HUES6 (cell line): ENCODE measurements at regions not wholly inside any gene's neighbourhood (a gene's known extent, or its start where the extent isn't known, plus 50 kb on each side); places are given as distances from the start of the nearest gene placed in this dataset.
A peak's percentile ranks its signal among the peaks of the same experiment; 100 is the strongest.

Experiments used
- H3K27ac ChIP-seq: 2 replicates; pipeline ENCODE4 v1.7.0; 2013; ENCODE audit warnings: low read depth, mild to moderate bottlenecking, low read length, inconsistent platforms
- H3K27me3 ChIP-seq: 2 replicates; pipeline ENCODE4 v1.6.1; 2013; ENCODE audit warnings: low read length; ENCODE audit not compliant: control insufficient read depth, insufficient read depth
- H3K36me3 ChIP-seq: 2 replicates; pipeline ENCODE4 v1.6.1; 2013; ENCODE audit warnings: low read length; ENCODE audit not compliant: control insufficient read depth, insufficient read depth
- H3K4me1 ChIP-seq: 2 replicates; pipeline ENCODE4 v1.6.1; 2013; ENCODE audit warnings: low read length; ENCODE audit not compliant: control insufficient read depth, insufficient read depth
- H3K4me3 ChIP-seq: 2 replicates; pipeline ENCODE4 v1.5.1; 2013; ENCODE audit warnings: low read depth, low read length
- H3K9ac ChIP-seq: one replicate; pipeline ENCODE4 v1.6.1; 2013; ENCODE audit warnings: mild to moderate bottlenecking, low read length
- H3K9me3 ChIP-seq: 2 replicates; pipeline ENCODE4 v1.6.1; 2013; ENCODE audit warnings: low read depth, low read length; ENCODE audit not compliant: control insufficient read depth, insufficient read depth

- Histone ChIP-seq H3K27me3 (no peaks in the 10 kb centered on the region), H3K27ac (no peak overlapping the region)
These were observed 470.3 kb upstream of the HNRNPA3 start for GRCh38 chr2:176742271-176742670.

GRCh38 chr2:176743671-176744070 is 468.9 kb upstream of the HNRNPA3 start:
- no peaks in the 10 kb centered on the region for H3K27me3 ChIP-seq
- H3K36me3 ChIP-seq, result no peaks in the 10 kb centered on the region
- H3K9ac ChIP-seq, result no peak overlapping the region
- H3K9me3 ChIP-seq, result no peaks in the 10 kb centered on the region
- no peak overlapping the region for H3K4me3 ChIP-seq
- no peak overlapping the region for H3K27ac ChIP-seq
- peaks cover 36% of the 10 kb centered on the region for H3K4me1 ChIP-seq

More at GRCh38 chr2:176742271-176742670, 470.3 kb upstream of the HNRNPA3 start:
- H3K36me3 ChIP-seq, result no peaks in the 10 kb centered on the region
- no peaks in the 10 kb centered on the region for H3K9me3 ChIP-seq
- no peak overlapping the region for H3K4me3 ChIP-seq
- H3K4me1 ChIP-seq, result peaks cover 34% of the 10 kb centered on the region
- H3K9ac ChIP-seq, result no peak overlapping the region

DNA sequence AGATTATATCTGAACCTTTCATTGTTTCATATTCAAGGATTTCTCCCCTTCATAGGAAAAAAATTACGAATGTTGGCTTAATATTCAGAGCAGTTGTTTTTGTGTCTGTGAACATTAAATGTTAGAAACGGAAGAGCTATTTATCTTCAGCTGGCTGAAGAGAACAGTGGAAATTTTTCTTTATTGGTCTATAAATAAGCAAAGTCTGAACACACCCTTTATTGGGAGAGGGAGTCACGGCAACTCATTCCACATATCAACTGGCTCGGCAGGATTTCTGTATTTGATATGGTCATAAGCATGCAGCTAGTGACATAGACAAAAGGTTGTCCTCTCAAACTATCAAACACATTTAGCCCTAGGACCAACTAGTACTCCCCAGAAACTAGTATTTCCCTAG is 468.4 kb upstream of the HNRNPA3 start:
- no peak overlapping the region for H3K4me3 ChIP-seq
- peaks cover 36% of the 10 kb centered on the region for H3K4me1 ChIP-seq
- no peak overlapping the region for H3K27ac ChIP-seq
- no peaks in the 10 kb centered on the region for H3K36me3 ChIP-seq
- no peaks in the 10 kb centered on the region for H3K9me3 ChIP-seq
- no peak overlapping the region for H3K9ac ChIP-seq
- no peaks in the 10 kb centered on the region for H3K27me3 ChIP-seq

DNA sequence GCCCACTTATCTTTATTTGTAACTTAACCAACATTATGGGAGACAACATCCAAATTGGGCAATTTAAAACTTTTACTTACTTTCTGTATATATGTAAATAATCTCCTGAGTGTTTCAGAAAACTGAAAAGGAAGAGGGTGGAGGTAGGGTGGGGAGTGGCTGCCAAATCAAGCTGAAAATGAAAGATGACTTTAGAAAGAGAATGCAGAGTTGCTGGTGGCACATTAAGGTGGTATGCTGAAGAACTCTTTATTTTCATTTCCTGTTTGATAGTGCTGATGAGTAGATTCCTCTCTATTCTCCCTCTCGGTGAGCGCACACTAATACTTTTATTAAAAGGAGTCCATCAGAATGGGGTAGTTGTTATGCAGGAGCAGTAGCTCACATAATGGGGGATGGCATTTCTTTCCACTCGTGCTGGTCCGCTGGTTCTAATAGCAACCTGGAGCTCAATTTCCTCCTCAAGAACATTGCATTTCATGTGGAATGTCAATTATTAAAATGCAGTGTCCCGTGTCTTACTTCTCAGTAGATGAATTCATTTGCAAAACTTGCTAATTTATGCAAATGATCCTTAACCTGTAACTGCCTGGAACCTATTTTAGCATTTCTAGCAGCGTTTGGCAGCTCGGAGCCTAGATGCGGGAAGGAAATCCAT is 466.9 kb upstream of the HNRNPA3 start:
- peaks cover 36% of the 10 kb centered on the region for H3K4me1 ChIP-seq
- H3K4me3 ChIP-seq, result peak overlapping the region; percentile 20
- H3K36me3 ChIP-seq, result no peaks in the 10 kb centered on the region
- no peaks in the 10 kb centered on the region for H3K27me3 ChIP-seq
- no peak overlapping the region for H3K9ac ChIP-seq
- H3K27ac ChIP-seq, result no peak overlapping the region
- no peaks in the 10 kb centered on the region for H3K9me3 ChIP-seq

GRCh38 chr2:176746411-176746810 is 466.2 kb upstream of the HNRNPA3 start:
- Histone ChIP-seq H3K27me3 (no peaks in the 10 kb centered on the region), H3K4me1 (peaks cover 38% of the 10 kb centered on the region), H3K9ac (no peak overlapping the region), H3K9me3 (no peaks in the 10 kb centered on the region), H3K36me3 (no peaks in the 10 kb centered on the region), H3K27ac (no peak overlapping the region), H3K4me3 (no peak overlapping the region)

- Histone ChIP-seq H3K9me3 (no peaks in the 10 kb centered on the region), H3K4me1 (peaks cover 48% of the 10 kb centered on the region), H3K27ac (no peak overlapping the region), H3K27me3 (no peaks in the 10 kb centered on the region), H3K36me3 (no peaks in the 10 kb centered on the region), H3K9ac (no peak overlapping the region), H3K4me3 (no peak overlapping the region)
These were observed 465.1 kb upstream of the HNRNPA3 start for GRCh38 chr2:176747506-176747905.

- no peaks in the 10 kb centered on the region for H3K9me3 ChIP-seq
- no peak overlapping the region for H3K9ac ChIP-seq
- H3K27me3 ChIP-seq, result no peaks in the 10 kb centered on the region
- no peaks in the 10 kb centered on the region for H3K36me3 ChIP-seq
- peaks cover 52% of the 10 kb centered on the region for H3K4me1 ChIP-seq
- no peak overlapping the region for H3K27ac ChIP-seq
- no peak overlapping the region for H3K4me3 ChIP-seq
These were observed 464.7 kb upstream of the HNRNPA3 start for GRCh38 chr2:176747928-176748327.

DNA sequence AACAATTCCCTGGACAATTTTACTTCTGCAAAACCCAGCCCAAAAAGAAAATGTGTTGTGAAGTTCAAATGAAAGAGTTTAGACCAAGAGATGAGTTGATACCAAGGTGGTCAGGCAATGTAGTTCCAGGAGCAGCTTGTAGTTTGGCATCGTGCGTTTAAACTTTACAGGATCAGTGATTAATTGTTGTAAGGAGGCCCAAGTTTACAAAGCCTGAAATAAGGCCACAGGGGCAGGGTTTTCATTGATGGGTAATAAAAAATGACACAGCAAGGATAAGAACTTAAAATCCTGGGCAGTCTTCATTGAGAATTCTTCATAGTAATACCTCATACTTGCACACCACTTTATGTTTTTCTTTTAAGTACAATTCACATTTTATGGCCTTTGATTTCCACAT is 463.9 kb upstream of the HNRNPA3 start:
- Histone ChIP-seq H3K27me3 (no peaks in the 10 kb centered on the region), H3K36me3 (no peaks in the 10 kb centered on the region), H3K4me3 (no peak overlapping the region), H3K9ac (no peak overlapping the region), H3K4me1 (peaks cover 52% of the 10 kb centered on the region), H3K27ac (no peak overlapping the region), H3K9me3 (no peaks in the 10 kb centered on the region)

DNA sequence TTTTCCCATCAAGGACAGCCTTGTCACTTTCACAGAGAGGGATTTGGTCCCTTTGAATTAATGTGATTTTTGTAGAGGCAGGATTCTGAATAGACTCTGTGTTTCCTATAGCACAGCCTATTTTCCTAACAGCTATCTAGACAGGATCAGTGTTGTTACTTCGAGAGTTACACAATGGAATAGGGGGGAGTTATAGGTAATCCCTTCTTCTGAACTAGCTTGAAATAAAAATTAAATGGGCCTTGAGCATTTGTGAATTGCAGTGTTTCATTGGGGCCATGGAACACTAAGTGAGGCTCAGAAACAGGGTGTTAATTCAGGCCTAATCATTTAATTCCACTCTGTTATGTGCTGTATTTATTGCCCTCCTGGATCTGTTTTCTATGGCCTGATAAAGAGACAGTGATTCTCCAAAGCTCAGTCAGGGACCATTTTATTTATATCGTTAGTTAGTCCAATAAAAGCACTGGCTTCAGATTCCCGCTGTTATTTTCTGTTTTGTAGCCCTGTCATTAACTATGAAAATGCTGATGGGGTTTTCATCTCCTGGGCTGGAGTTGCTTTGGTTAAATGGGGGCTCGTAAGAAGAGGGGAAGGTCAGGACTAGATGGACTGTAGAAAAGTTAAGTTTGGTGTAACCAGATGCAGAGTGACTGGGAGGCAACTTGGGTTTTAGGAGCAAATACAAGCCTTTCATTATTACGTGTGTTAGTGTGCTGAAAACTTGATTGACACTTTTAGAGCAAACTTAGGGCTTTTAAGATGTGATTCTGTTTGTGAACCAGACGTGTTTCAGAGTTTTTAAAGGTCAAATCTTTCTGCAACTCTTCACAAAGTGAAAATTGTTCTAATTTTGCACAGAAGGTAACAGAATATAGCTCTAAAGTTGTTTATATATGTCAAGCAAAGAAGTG is 461.0 kb upstream of the HNRNPA3 start:
- Histone ChIP-seq H3K9me3 (no peaks in the 10 kb centered on the region), H3K27me3 (no peaks in the 10 kb centered on the region), H3K4me1 (peaks cover 25% of the 10 kb centered on the region), H3K27ac (no peak overlapping the region), H3K9ac (no peak overlapping the region), H3K4me3 (no peak overlapping the region), H3K36me3 (no peaks in the 10 kb centered on the region)

- H3K9me3 ChIP-seq, result no peaks in the 10 kb centered on the region
- H3K4me1 ChIP-seq, result peaks cover 18% of the 10 kb centered on the region
- no peak overlapping the region for H3K4me3 ChIP-seq
- no peaks in the 10 kb centered on the region for H3K27me3 ChIP-seq
- H3K9ac ChIP-seq, result no peak overlapping the region
- no peaks in the 10 kb centered on the region for H3K36me3 ChIP-seq
- no peak overlapping the region for H3K27ac ChIP-seq
These were observed 460.3 kb upstream of the HNRNPA3 start for GRCh38 chr2:176752295-176752694.

DNA sequence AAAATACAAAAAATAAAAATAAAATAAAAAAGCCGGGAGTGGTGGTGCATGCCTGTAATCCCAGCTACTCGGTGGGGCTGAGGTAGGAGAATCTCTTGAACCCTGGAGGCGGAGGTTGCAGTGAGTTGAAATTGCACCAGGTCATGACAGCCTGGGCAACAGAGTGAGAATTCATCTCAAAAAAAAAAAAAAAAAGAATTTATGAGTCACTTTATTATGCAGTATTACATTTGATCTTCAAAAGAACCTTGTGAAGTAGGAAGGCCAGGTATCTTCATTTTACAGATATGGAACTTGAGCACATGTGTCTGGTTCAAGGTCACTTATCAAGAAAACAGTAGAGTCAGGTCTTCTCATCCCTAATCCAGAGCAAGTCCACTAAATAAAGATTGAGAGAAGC is 459.4 kb upstream of the HNRNPA3 start:
- H3K4me1 ChIP-seq, result peaks cover 16% of the 10 kb centered on the region
- no peaks in the 10 kb centered on the region for H3K36me3 ChIP-seq
- H3K9ac ChIP-seq, result no peak overlapping the region
- no peak overlapping the region for H3K27ac ChIP-seq
- H3K9me3 ChIP-seq, result no peaks in the 10 kb centered on the region
- H3K27me3 ChIP-seq, result no peaks in the 10 kb centered on the region
- no peak overlapping the region for H3K4me3 ChIP-seq
